Activated naive CD4-positive, alpha-beta T cell treated with anti-CD3 and anti-CD28 coated beads, Interleukin-2, amount 50 U/mL, for 24 hours (primary cell): ENCODE measurements at regions not wholly inside any gene's neighbourhood (a gene's known extent, or its start where the extent isn't known, plus 50 kb on each side); places are given as distances from the start of the nearest gene placed in this dataset.
"Not testable (repeated sequence)": the region's sequence is repeated elsewhere in the genome, so short reads cannot be mapped to it uniquely, and the experiment has no call there.

Source experiments
- H3K27ac Mint-ChIP-seq: one replicate; pipeline ENCODE4 v1.8.0; 2021; ENCODE audit warnings: mild to moderate bottlenecking, mixed read lengths
- H3K27me3 Mint-ChIP-seq: one replicate; pipeline ENCODE4 v1.8.0; 2021; ENCODE audit warnings: mixed read lengths
- H3K36me3 Mint-ChIP-seq: one replicate; pipeline ENCODE4 v1.8.0; 2021; ENCODE audit warnings: mixed read lengths
- H3K4me1 Mint-ChIP-seq: one replicate; pipeline ENCODE4 v1.8.0; 2021; ENCODE audit warnings: mixed read lengths
- H3K4me3 Mint-ChIP-seq: one replicate; pipeline ENCODE4 v1.8.0; 2021; ENCODE audit warnings: mild to moderate bottlenecking, mixed read lengths
- H3K9me3 Mint-ChIP-seq: one replicate; pipeline ENCODE4 v1.8.0; 2021; ENCODE audit warnings: mixed read lengths

DNA sequence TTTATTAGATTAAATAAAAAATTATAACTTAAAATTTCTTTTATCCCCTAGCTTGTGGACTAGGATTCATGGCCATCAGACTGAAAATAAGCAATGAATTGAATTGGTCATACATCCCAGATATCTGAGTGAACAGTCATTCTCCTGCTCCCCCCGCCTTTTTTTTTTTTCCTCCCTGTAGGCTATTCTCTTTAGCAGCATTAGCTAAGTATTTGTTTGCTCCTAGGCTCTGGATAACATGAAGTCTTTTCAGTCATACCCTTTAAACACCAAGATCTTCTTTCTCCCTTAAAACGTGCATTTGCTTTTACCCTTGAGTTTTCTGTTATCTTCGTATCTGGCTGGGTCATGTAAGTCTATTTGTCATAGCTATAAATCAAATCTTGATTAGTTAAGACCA, 866.7 kb upstream of the SPRY2 start:
- no peaks in the 10 kb centered on the region for H3K36me3 Mint-ChIP-seq
- no peak overlapping the region for H3K4me3 Mint-ChIP-seq

DNA sequence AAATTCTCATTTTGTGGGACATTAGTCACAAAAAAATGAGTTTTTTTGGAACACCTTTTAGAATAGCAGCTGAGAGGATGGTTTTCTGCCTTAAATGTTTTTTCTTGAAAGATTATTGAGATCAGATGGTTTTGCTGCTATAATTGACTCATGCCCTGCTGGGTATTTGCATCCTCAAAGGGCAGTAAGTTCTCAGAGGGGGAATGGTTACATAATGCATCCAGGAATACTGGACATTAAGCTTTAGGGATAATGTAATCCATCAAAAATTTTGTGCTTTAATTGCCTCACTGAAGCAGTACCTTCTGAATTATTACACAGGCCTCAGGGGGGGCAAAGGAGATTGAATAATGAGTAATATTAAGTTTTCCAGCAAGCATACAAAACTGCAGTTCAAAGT, 866.3 kb upstream of the SPRY2 start:
- no peaks in the 10 kb centered on the region for H3K36me3 Mint-ChIP-seq
- no peak overlapping the region for H3K4me3 Mint-ChIP-seq
- no peaks in the 10 kb centered on the region for H3K27me3 Mint-ChIP-seq
- peaks cover 9% of the 10 kb centered on the region for H3K9me3 Mint-ChIP-seq
- H3K4me1 Mint-ChIP-seq, result no peaks in the 10 kb centered on the region
- no peak overlapping the region for H3K27ac Mint-ChIP-seq

More for the DNA sequence above, 866.7 kb upstream of the SPRY2 start:
- no peaks in the 10 kb centered on the region for H3K4me1 Mint-ChIP-seq
- peaks cover 5% of the 10 kb centered on the region for H3K9me3 Mint-ChIP-seq
- H3K27ac Mint-ChIP-seq, result no peak overlapping the region
- H3K27me3 Mint-ChIP-seq, result no peaks in the 10 kb centered on the region

DNA sequence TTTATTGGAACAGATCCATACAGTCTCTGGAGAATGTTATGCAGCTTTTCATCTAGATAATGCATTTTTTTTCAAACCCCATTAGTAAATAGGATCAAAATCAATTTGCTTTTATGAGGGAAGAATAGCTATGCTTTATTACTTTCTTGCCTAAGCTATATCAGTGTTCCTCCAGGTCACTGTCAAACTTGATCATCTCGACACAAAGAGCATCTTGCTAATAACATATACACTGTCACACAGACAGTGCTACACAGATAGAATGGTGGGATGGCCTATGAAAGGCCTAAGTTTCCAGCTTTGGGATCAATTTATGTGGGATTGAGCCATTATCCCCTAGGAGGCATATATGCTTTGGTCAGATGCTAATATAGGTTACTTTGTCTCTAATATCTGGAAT, 862.9 kb upstream of the SPRY2 start:
- Mint-ChIP-seq H3K4me1 (no peaks in the 10 kb centered on the region), H3K36me3 (no peaks in the 10 kb centered on the region), H3K9me3 (peaks cover 9% of the 10 kb centered on the region), H3K27ac (no peak overlapping the region), H3K27me3 (no peaks in the 10 kb centered on the region), H3K4me3 (no peak overlapping the region)

DNA sequence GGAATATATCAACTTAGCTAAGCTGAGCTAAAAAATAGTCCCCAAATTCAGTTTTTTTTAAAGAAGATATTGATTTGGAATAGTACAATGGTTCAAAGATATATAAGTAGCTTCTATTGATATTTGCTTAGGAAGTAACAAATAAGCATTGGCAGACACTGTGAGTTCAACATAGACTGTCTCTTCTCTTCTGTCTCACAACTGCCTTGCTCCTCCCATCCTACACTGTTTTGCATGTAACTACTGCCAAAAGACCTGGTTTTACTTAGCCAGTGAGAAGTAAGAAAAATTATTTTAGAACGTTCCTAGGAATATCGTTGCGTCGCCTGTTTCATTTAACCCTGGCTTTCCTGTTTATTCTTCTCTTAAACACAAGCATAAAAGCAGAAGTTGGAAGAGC, 859.0 kb upstream of the SPRY2 start:
- H3K4me3 Mint-ChIP-seq, result no peak overlapping the region
- H3K27me3 Mint-ChIP-seq, result no peaks in the 10 kb centered on the region
- H3K9me3 Mint-ChIP-seq, result peaks cover 16% of the 10 kb centered on the region
- H3K36me3 Mint-ChIP-seq, result no peaks in the 10 kb centered on the region
- no peaks in the 10 kb centered on the region for H3K4me1 Mint-ChIP-seq
- H3K27ac Mint-ChIP-seq, result no peak overlapping the region

- Mint-ChIP-seq H3K27me3 (no peaks in the 10 kb centered on the region), H3K9me3 (peaks cover 16% of the 10 kb centered on the region), H3K4me3 (no peak overlapping the region), H3K36me3 (no peaks in the 10 kb centered on the region), H3K27ac (no peak overlapping the region), H3K4me1 (no peaks in the 10 kb centered on the region)
Measured at GRCh38 chr13:81197966-81198365, 857.0 kb upstream of the SPRY2 start.

GRCh38 chr13:81197483-81197882, 856.6 kb upstream of the SPRY2 start:
- H3K27ac Mint-ChIP-seq, result no peak overlapping the region
- H3K36me3 Mint-ChIP-seq, result no peaks in the 10 kb centered on the region
- no peak overlapping the region for H3K4me3 Mint-ChIP-seq
- H3K9me3 Mint-ChIP-seq, result peaks cover 14% of the 10 kb centered on the region
- H3K27me3 Mint-ChIP-seq, result no peaks in the 10 kb centered on the region
- no peaks in the 10 kb centered on the region for H3K4me1 Mint-ChIP-seq

- no peaks in the 10 kb centered on the region for H3K27me3 Mint-ChIP-seq
- H3K36me3 Mint-ChIP-seq, result no peaks in the 10 kb centered on the region
- no peak overlapping the region for H3K27ac Mint-ChIP-seq
- peaks cover 15% of the 10 kb centered on the region for H3K9me3 Mint-ChIP-seq
- H3K4me1 Mint-ChIP-seq, result no peaks in the 10 kb centered on the region
- no peak overlapping the region for H3K4me3 Mint-ChIP-seq
Measured at GRCh38 chr13:81194362-81194761, 853.4 kb upstream of the SPRY2 start.

DNA sequence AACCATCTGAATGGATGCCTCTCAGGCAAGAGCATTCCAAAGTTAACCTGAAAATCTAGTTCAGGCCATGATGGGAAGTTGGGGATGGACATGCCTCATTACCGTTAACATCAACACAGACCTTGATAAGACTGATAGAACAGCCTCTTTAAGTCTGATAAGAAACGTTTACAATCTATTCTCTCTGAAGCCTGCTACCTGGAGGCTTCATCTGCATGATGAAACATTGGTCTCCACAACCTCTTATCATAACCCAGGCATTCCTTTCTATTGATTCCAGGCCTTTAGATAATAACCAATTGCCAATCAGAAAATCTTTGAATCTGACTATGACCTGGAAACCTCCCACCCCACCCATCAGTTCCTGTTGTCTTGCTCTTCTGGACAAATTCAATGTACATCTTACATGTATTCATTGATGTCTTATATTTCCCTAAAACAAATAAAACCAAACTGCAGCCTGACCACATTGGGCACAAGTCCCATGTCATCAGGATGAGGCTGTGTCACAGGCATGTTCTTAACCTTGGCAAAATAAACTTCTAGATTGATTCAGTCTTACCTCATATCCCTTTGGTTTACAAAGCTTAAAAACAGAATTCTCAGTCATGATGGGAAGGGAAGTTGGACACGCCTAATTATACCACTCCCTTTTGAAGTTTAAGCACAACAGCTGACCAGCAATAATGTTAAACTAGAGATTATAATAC, 843.8 kb upstream of the SPRY2 start:
- H3K4me3 Mint-ChIP-seq, result no peak overlapping the region
- H3K27ac Mint-ChIP-seq, result no peak overlapping the region
- H3K27me3 Mint-ChIP-seq, result no peaks in the 10 kb centered on the region
- H3K9me3 Mint-ChIP-seq, result peaks cover 8% of the 10 kb centered on the region
- H3K36me3 Mint-ChIP-seq, result no peaks in the 10 kb centered on the region
- no peaks in the 10 kb centered on the region for H3K4me1 Mint-ChIP-seq

DNA sequence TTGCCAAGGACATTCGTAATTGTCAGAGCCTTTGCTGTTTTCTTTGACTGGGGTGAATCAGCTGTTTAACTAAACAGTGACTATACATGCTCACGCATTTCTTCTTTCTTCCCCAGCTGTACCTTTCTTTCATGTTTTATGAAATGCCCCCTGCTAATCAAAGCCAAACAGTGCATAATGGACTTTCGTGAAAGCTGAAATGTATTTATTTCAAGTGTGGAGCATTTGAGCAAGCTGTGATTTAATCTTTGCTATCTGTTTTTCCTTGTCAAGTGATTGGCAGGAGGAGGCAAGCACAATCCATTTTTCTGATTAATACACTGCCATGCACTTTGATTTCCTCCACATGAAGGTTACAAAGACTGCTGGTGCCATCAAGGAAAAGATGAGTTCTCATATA, 831.7 kb upstream of the SPRY2 start:
- Mint-ChIP-seq H3K4me3 (no peak overlapping the region), H3K36me3 (no peaks in the 10 kb centered on the region), H3K27ac (no peak overlapping the region), H3K4me1 (no peaks in the 10 kb centered on the region), H3K27me3 (no peaks in the 10 kb centered on the region), H3K9me3 (no peaks in the 10 kb centered on the region)

GRCh38 chr13:81171065-81171647, 830.2 kb upstream of the SPRY2 start:
- Mint-ChIP-seq H3K9me3 (peaks cover 5% of the 10 kb centered on the region), H3K4me3 (no peak overlapping the region), H3K27ac (no peak overlapping the region), H3K27me3 (no peaks in the 10 kb centered on the region), H3K4me1 (no peaks in the 10 kb centered on the region), H3K36me3 (no peaks in the 10 kb centered on the region)

- peaks cover 26% of the 10 kb centered on the region for H3K9me3 Mint-ChIP-seq
- H3K36me3 Mint-ChIP-seq, H3K27me3 Mint-ChIP-seq, H3K4me3 Mint-ChIP-seq, H3K4me1 Mint-ChIP-seq, H3K27ac Mint-ChIP-seq: not testable (repeated sequence)
Measured at GRCh38 chr13:81163823-81164222, 822.9 kb upstream of the SPRY2 start.

DNA sequence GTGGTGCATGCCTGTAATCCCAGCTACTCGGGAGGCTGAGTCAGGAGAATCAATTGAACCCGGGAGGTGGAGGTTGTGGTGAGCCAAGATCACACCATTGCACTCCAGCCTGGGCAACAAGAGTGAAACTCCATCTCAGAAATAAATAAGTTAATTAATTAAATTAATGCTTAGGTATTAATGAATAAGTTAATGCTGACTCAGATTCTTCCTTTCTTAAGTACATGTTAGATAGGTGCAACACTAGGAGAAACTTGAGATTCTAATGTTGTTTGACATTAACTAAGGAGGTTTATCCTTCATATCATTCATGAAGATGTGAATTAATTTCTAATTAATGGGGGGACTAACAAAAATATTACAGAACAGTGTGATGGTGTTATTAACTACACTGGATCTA, 812.6 kb upstream of the SPRY2 start:
- no peak overlapping the region for H3K27ac Mint-ChIP-seq

GRCh38 chr13:81148822-81149221, 807.9 kb upstream of the SPRY2 start:
- H3K36me3 Mint-ChIP-seq, result no peaks in the 10 kb centered on the region
- no peaks in the 10 kb centered on the region for H3K27me3 Mint-ChIP-seq
- no peak overlapping the region for H3K27ac Mint-ChIP-seq
- H3K4me1 Mint-ChIP-seq, result no peaks in the 10 kb centered on the region
- H3K9me3 Mint-ChIP-seq, result peaks cover 24% of the 10 kb centered on the region
- H3K4me3 Mint-ChIP-seq, result no peak overlapping the region

More for the DNA sequence above, 812.6 kb upstream of the SPRY2 start:
- H3K9me3 Mint-ChIP-seq, result peaks cover 12% of the 10 kb centered on the region
- no peaks in the 10 kb centered on the region for H3K36me3 Mint-ChIP-seq
- H3K27me3 Mint-ChIP-seq, result no peaks in the 10 kb centered on the region
- no peaks in the 10 kb centered on the region for H3K4me1 Mint-ChIP-seq
- no peak overlapping the region for H3K4me3 Mint-ChIP-seq

DNA sequence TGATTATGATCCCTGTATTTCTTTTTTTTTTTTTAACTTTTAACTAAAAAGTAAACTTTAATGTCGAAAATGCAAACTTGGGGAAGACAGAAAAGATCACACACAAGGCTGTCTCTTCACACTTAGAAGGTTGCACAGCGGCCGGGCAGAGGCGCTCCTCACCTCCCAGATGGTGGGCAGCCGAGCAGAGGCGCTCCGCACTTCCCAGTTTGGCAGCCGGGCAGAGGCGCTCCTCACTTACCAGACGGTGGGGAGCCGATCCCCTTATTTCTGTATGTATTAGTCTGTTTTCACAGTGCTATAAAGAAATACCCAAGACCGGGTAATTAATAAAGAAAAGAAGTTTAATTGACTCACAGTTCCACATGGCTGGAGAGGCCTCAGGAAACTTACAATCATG, 805.6 kb upstream of the SPRY2 start:
- H3K9me3 Mint-ChIP-seq, result peaks cover 24% of the 10 kb centered on the region
- not testable (repeated sequence) for H3K36me3 Mint-ChIP-seq, H3K27ac Mint-ChIP-seq, H3K4me1 Mint-ChIP-seq, H3K27me3 Mint-ChIP-seq, H3K4me3 Mint-ChIP-seq

DNA sequence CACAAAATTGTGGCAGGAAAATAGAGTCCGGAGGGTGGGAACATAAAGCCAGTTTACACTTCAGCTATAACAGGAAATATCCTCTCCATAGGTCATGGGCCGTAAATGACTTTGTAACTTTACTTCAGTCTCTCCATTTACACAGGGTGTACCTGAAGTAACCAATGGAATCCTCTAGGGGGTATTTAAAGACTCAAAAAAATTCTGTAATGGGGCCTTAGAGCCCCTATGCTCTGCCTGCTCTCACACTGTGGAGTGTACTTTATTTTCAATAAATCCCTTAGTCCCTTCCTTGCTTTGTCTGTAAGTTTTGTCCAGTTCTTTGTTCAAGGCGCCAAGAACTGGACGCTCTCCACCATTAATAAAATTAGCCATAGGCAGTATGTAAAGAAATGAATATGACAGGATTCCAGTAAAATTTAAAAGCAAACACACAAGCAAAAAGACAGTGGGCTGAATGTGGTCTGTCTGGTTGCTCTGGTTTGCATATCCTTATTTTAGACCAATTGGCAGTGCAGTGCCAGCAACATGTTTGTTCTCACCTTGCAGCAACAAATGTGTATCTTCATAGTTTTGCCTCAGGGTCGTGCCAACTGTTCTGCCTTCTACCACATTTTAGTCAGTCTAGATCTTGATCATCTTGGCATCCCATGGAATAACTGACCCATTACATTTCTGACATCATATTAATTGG, 801.5 kb upstream of the SPRY2 start:
- H3K4me3 Mint-ChIP-seq, result no peak overlapping the region
- H3K9me3 Mint-ChIP-seq, result peaks cover 8% of the 10 kb centered on the region
- no peaks in the 10 kb centered on the region for H3K27me3 Mint-ChIP-seq
- no peak overlapping the region for H3K27ac Mint-ChIP-seq
- H3K4me1 Mint-ChIP-seq, result no peaks in the 10 kb centered on the region
- no peaks in the 10 kb centered on the region for H3K36me3 Mint-ChIP-seq

- peaks cover under 1% of the 10 kb centered on the region for H3K9me3 Mint-ChIP-seq
- no peak overlapping the region for H3K4me3 Mint-ChIP-seq
- H3K27me3 Mint-ChIP-seq, result no peaks in the 10 kb centered on the region
- H3K36me3 Mint-ChIP-seq, result no peaks in the 10 kb centered on the region
- H3K27ac Mint-ChIP-seq, result no peak overlapping the region
- H3K4me1 Mint-ChIP-seq, result no peaks in the 10 kb centered on the region
Measured at GRCh38 chr13:81140675-81141074, 799.7 kb upstream of the SPRY2 start.
